Ishikawa (cell line): ENCODE measurements at regions not wholly inside any gene's neighbourhood (a gene's known extent, or its start where the extent isn't known, plus 50 kb on each side); places are given as distances from the start of the nearest gene placed in this dataset.

ENCODE experiments used
- CEBPB ChIP-seq: IDR thresholded peaks from 2 replicates; pipeline ENCODE4 v1.6.1; 2012
- CREB1 ChIP-seq: IDR thresholded peaks from 2 replicates; pipeline ENCODE4 v1.6.1; 2012; ENCODE audit warnings: low read depth
- EGR1 ChIP-seq: IDR thresholded peaks from 2 replicates; pipeline ENCODE4 v1.6.1; 2012
- EP300 ChIP-seq: IDR thresholded peaks from 2 replicates; pipeline ENCODE4 v1.6.1; 2012; ENCODE audit warnings: borderline replicate concordance
- FOXM1 ChIP-seq: IDR thresholded peaks from 2 replicates; pipeline ENCODE4 v1.6.1; 2012; ENCODE audit warnings: low read depth, borderline replicate concordance
- MAX ChIP-seq: IDR thresholded peaks from 2 replicates; pipeline ENCODE4 v1.6.1; 2012
- NFIC ChIP-seq: IDR thresholded peaks from 2 replicates; pipeline ENCODE4 v1.6.1; 2012
- RAD21 ChIP-seq: IDR thresholded peaks from 2 replicates; pipeline ENCODE4 v1.6.1; 2012; ENCODE audit warnings: low read depth
- REST ChIP-seq: IDR thresholded peaks from 2 replicates; pipeline ENCODE4 v1.6.1; 2012; ENCODE audit warnings: low read depth, mild to moderate bottlenecking
- TAF1 ChIP-seq: IDR thresholded peaks from 2 replicates; pipeline ENCODE4 v1.6.1; 2012; ENCODE audit warnings: low read depth, mild to moderate bottlenecking
- TCF12 ChIP-seq: IDR thresholded peaks from 2 replicates; pipeline ENCODE4 v1.6.1; 2012; ENCODE audit warnings: low read depth
- TEAD4 ChIP-seq: IDR thresholded peaks from 2 replicates; pipeline ENCODE4 v1.6.1; 2012
- USF1 ChIP-seq: IDR thresholded peaks from 2 replicates; pipeline ENCODE4 v1.6.1; 2012
- YY1 ChIP-seq: IDR thresholded peaks from 2 replicates; pipeline ENCODE4 v1.6.1; 2012; ENCODE audit warnings: low read depth
- ZBTB7A ChIP-seq: IDR thresholded peaks from 2 replicates; pipeline ENCODE4 v1.6.1; 2012; ENCODE audit warnings: low read depth

- no peak for TF ChIP-seq MAX
- TF ChIP-seq ZBTB7A, result no peak
- no peak for TF ChIP-seq REST
- TF ChIP-seq CREB1, result no peak
- TF ChIP-seq CEBPB, result no peak
- no peak for TF ChIP-seq TEAD4
- TF ChIP-seq TAF1, result no peak
- TF ChIP-seq EGR1, result no peak
- TF ChIP-seq NFIC, result no peak
- TF ChIP-seq FOXM1, result no peak
- no peak for TF ChIP-seq RAD21
- no peak for TF ChIP-seq EP300
- no peak for TF ChIP-seq TCF12
- TF ChIP-seq USF1, result no peak
- no peak for TF ChIP-seq YY1
These were observed 90.1 kb downstream of the RSPH3 start for GRCh38 chr6:158909938-158910337.

GRCh38 chr6:158908606-158909005 lies 89.4 kb upstream of the EZR start:
- TF ChIP-seq EGR1 (no peak), RAD21 (no peak), YY1 (no peak), FOXM1 (no peak), EP300 (no peak), NFIC (no peak), REST (no peak), TCF12 (no peak), TEAD4 (no peak), CEBPB (no peak)

- TF ChIP-seq EGR1 (no peak), CREB1 (no peak), NFIC (no peak), TCF12 (no peak), ZBTB7A (no peak), MAX (no peak), REST (no peak), FOXM1 (no peak), TAF1 (no peak)
These were observed 88.8 kb upstream of the EZR start for GRCh38 chr6:158907931-158908330.

GRCh38 chr6:158906926-158907325 lies 87.8 kb upstream of the EZR start:
- TF ChIP-seq ZBTB7A (no peak), TEAD4 (no peak), REST (no peak), EGR1 (no peak), EP300 (no peak), TCF12 (no peak), CEBPB (no peak), TAF1 (no peak), RAD21 (no peak), FOXM1 (no peak), YY1 (no peak), USF1 (no peak)
